ENCODE measurements at regions not wholly inside any gene's neighbourhood (a gene's known extent, or its start where the extent isn't known, plus 50 kb on each side); places are given as distances from the start of the nearest gene placed in this dataset.

GRCh38 chr1:234837713-234838112 lies 227.7 kb upstream of the IRF2BP2 start:
- TF ChIP-seq POLR2A (IDR thresholded peaks at IDR 0.05) (no peak), CTCF (IDR thresholded peaks at IDR 0.05) (no peak), POLR2AphosphoS5 (IDR thresholded peaks at IDR 0.05) (no peak)

Data from transverse colon (tissue), 4 donors.